ENCODE measurements at regions not wholly inside any gene's neighbourhood (a gene's known extent, or its start where the extent isn't known, plus 50 kb on each side); places are given as distances from the start of the nearest gene placed in this dataset.

DNA sequence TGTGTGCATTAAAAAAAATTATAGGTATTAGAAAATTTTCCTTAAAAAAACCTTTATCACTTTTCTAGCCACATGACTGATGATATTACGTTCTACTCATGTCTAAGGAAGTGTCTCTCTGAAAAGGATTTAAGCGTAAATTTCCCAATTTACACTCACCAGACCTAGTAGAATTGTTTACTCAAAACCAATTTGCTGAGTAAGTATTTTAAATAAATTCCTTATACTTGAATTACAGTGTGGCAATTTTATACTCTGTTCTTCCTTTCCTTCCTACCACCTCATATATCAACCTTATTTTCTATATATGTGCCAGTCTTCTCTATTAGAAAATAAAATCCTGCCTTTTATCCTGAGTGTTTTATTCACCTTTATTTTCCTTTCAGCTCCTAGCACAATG lies 1035.1 kb downstream of the TRHDE start:
- TF ChIP-seq, protein P1, sequence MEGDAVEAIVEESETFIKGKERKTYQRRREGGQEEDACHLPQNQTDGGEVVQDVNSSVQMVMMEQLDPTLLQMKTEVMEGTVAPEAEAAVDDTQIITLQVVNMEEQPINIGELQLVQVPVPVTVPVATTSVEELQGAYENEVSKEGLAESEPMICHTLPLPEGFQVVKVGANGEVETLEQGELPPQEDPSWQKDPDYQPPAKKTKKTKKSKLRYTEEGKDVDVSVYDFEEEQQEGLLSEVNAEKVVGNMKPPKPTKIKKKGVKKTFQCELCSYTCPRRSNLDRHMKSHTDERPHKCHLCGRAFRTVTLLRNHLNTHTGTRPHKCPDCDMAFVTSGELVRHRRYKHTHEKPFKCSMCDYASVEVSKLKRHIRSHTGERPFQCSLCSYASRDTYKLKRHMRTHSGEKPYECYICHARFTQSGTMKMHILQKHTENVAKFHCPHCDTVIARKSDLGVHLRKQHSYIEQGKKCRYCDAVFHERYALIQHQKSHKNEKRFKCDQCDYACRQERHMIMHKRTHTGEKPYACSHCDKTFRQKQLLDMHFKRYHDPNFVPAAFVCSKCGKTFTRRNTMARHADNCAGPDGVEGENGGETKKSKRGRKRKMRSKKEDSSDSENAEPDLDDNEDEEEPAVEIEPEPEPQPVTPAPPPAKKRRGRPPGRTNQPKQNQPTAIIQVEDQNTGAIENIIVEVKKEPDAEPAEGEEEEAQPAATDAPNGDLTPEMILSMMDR (IDR thresholded peaks at IDR 0.05; ENCODE audit: low read length), result no peak
- TF ChIP-seq EZH2 (optimal IDR thresholded peaks at IDR 0.05; ENCODE audit: low read depth, low read length), result no peak
- TF ChIP-seq EZH2phosphoT487 (IDR thresholded peaks at IDR 0.05; ENCODE audit: low read length), result no peak

Data from MM.1S (cell line).